DND-41 (cell line): ENCODE measurements at regions not wholly inside any gene's neighbourhood (a gene's known extent, or its start where the extent isn't known, plus 50 kb on each side); places are given as distances from the start of the nearest gene placed in this dataset.

Experiments
- EZH2 ChIP-seq: IDR thresholded peaks from 3 replicates; pipeline ENCODE4 v1.6.1; 2012; ENCODE audit warnings: borderline replicate concordance, low read depth, mild to moderate bottlenecking, moderate library complexity, low read length, inconsistent platforms; ENCODE audit not compliant: severe bottlenecking
- TF ChIP-seq, protein P1 (sequence below): IDR thresholded peaks from 2 replicates; pipeline ENCODE4 v1.5.1; 2012; ENCODE audit warnings: borderline replicate concordance, low read length, moderate library complexity, mild to moderate bottlenecking; ENCODE audit not compliant: poor library complexity, severe bottlenecking; ENCODE audit errors: extremely low read depth

DNA sequence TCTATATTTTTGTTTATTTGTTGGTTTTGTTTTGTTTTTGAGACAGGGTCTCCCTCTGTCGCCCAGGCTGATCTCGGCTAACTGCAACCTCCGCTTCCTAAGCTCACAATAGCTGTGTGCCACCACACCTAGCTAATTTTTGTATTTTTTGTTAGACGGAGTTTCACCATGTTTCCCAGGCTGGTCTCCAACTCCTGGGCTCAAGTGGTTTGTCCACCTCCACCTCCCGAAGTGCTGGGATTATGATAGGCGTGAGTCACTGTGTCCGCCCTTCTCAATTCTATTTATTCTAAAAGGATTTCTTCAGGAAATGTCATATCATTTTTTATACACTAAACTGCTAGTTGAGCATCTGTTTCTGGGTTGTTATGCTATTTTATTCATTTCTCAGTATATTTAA lies 1206.0 kb downstream of the OLFM4 start:
- TF ChIP-seq EZH2: no peak
- TF ChIP-seq, protein P1, sequence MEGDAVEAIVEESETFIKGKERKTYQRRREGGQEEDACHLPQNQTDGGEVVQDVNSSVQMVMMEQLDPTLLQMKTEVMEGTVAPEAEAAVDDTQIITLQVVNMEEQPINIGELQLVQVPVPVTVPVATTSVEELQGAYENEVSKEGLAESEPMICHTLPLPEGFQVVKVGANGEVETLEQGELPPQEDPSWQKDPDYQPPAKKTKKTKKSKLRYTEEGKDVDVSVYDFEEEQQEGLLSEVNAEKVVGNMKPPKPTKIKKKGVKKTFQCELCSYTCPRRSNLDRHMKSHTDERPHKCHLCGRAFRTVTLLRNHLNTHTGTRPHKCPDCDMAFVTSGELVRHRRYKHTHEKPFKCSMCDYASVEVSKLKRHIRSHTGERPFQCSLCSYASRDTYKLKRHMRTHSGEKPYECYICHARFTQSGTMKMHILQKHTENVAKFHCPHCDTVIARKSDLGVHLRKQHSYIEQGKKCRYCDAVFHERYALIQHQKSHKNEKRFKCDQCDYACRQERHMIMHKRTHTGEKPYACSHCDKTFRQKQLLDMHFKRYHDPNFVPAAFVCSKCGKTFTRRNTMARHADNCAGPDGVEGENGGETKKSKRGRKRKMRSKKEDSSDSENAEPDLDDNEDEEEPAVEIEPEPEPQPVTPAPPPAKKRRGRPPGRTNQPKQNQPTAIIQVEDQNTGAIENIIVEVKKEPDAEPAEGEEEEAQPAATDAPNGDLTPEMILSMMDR: no peak
